ENCODE measurements at regions not wholly inside any gene's neighbourhood (a gene's known extent, or its start where the extent isn't known, plus 50 kb on each side); places are given as distances from the start of the nearest gene placed in this dataset.

DNA sequence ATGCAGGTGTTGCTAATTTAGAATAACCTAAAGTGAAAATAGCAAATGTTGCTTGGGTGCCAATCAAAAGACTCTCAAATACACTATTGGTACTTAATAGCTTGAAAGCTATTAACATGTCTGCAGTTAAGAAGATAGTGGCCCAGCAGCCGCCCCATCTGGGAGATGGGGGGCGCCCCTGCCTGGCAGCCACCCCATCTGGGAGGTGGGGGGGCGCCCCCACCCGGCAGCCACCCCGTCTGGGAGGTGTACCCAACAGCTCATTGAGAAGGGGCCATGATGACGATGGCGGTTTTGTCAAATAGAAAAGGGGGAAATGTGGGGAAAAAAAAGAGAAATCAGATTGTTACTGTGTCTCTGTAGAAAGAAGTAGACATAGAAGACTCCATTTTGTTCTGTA lies 923.1 kb upstream of the MDGA2 start:
- H3K4me3 ChIP-seq (ENCODE audit: low read depth, low read length): no peak overlapping the region
- TF ChIP-seq, protein P1, sequence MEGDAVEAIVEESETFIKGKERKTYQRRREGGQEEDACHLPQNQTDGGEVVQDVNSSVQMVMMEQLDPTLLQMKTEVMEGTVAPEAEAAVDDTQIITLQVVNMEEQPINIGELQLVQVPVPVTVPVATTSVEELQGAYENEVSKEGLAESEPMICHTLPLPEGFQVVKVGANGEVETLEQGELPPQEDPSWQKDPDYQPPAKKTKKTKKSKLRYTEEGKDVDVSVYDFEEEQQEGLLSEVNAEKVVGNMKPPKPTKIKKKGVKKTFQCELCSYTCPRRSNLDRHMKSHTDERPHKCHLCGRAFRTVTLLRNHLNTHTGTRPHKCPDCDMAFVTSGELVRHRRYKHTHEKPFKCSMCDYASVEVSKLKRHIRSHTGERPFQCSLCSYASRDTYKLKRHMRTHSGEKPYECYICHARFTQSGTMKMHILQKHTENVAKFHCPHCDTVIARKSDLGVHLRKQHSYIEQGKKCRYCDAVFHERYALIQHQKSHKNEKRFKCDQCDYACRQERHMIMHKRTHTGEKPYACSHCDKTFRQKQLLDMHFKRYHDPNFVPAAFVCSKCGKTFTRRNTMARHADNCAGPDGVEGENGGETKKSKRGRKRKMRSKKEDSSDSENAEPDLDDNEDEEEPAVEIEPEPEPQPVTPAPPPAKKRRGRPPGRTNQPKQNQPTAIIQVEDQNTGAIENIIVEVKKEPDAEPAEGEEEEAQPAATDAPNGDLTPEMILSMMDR (IDR thresholded peaks at IDR 0.05; ENCODE audit: insufficient read depth, low read length): no peak
- DNase-seq (ENCODE audit: low read depth): no peak

DNA sequence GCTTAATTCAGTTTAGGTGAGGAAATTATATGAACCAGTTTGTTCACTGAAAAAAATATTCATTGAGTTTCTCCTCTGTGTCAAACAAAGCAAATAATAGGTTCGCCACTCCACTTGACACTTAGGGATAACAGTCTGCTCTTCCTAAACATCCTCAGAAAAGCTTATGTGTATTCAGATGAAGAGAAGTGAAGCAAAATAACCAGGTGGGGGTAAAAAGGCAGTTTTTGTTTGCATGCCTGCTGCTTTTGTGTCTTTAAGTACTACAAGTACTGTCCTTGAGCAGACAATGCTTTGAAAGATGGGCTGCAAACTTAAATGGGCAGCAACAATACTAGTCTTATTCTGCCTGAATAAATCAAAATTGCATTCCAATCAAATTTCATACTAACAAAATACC lies 910.7 kb upstream of the MDGA2 start:
- TF ChIP-seq, protein P1 (IDR thresholded peaks at IDR 0.05; ENCODE audit: insufficient read depth, low read length): no peak
- H3K4me3 ChIP-seq (ENCODE audit: low read depth, low read length): no peak overlapping the region
- no peak for DNase-seq (ENCODE audit: low read depth)

DNA sequence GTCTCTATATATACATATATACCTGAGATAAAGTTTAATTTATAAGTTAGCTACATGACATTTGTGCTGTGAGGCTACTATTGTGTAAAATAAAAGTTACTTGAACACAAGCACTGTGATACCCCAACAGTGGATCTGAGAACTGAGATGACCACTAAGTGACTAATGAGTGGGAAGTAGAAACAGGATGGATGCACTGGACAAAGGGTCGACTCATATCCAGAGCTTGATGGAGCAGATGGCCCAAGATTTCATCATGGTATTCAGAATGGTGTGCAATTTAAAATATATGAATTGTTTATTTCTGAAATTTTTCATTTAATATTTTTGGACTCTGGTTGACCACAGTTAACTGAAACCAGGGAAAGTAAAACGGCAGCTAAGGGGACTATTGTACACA lies 908.6 kb upstream of the MDGA2 start:
- H3K4me3 ChIP-seq (ENCODE audit: low read depth, low read length): no peak overlapping the region
- TF ChIP-seq, protein P1 (IDR thresholded peaks at IDR 0.05; ENCODE audit: insufficient read depth, low read length): no peak
- no peak for DNase-seq (ENCODE audit: low read depth)

DNA sequence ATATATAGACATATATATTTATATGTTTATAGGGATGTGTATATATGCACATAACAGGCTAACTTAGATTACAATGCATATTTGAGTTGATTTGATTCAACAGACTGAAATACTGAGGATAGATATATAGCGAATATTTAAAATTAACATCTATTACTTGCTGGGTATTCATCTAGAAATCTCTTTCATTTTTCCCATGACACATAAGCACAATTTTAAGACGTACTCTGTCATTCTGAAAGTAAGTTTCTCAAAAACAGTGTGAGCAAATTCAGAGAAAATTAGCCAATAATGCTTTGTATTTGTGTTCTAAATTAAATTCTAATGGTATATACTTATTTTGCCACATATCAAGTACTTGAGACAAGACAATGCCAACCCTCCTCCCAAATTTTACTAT lies 907.5 kb upstream of the MDGA2 start:
- TF ChIP-seq, protein P1 (IDR thresholded peaks at IDR 0.05; ENCODE audit: insufficient read depth, low read length): no peak
- H3K4me3 ChIP-seq (ENCODE audit: low read depth, low read length): no peak overlapping the region
- no peak for DNase-seq (ENCODE audit: low read depth)

DNA sequence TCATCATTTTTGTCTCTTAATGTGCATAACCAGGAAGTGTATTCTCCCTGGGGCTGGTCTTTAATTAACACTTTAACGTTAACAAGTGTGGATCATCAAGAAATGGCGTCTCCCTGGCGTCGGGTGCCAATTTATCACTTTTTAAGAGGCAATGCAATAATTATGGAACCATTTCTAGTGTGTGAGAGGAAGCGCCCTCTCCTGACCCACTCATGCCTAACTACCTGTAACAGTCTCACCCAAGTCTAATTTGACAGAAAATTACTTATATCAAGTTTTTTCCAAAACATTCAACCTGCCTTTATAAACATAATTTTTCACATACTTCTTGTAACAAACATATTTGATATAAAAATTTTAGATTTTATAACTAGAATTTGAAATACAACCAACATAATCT lies 905.3 kb upstream of the MDGA2 start:
- TF ChIP-seq, protein P1 (IDR thresholded peaks at IDR 0.05; ENCODE audit: insufficient read depth, low read length): no peak
- DNase-seq (ENCODE audit: low read depth): no peak
- H3K4me3 ChIP-seq (ENCODE audit: low read depth, low read length): no peak overlapping the region

DNA sequence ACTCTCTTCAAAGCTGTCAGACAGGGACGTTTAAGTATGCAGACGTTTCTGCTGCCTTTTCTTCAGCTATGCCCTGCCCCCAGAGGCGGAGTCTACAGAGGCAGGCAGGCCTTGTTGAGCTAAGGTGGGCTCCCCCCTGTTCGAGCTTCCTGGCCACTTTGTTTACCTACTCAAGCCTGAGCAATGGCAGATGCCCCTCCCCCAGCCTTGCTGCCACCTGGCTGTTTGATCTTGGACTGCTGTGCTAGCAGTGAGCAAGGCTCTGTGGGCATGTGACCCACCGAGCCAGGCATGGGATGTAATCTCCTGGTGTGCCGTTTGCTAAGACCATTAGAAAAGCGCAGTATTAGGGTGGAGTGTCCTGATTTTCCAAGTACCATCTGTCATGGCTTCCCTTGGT lies 900.4 kb upstream of the MDGA2 start:
- no peak overlapping the region for H3K4me3 ChIP-seq (ENCODE audit: low read depth, low read length)
- TF ChIP-seq, protein P1 (IDR thresholded peaks at IDR 0.05; ENCODE audit: insufficient read depth, low read length): no peak
- no peak for DNase-seq (ENCODE audit: low read depth)

DNA sequence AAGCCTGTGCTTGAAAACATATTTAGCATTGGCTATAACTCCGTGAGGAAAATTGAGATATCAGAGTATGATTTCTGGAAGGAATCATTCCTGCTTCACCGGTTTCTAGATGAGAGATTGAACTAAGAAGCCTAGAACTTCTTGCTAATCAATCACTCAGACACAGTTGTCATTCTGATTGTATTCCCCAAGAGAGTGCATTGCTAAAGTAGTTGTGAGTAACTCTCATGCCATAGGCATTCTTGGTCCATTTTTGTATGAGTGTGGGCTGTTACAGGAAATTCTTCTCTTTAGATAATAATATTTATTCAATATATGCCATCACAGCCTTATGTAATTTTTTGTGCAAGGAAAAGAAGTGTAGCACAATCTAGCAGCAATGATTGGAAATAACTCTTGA lies 893.3 kb upstream of the MDGA2 start:
- no peak overlapping the region for H3K4me3 ChIP-seq (ENCODE audit: low read depth, low read length)
- DNase-seq (ENCODE audit: low read depth): no peak
- TF ChIP-seq, protein P1 (IDR thresholded peaks at IDR 0.05; ENCODE audit: insufficient read depth, low read length): no peak

Data from fibroblast of the aortic adventitia (primary cell).